Gastroesophageal sphincter (tissue), 3 donors: ENCODE measurements at regions not wholly inside any gene's neighbourhood (a gene's known extent, or its start where the extent isn't known, plus 50 kb on each side); places are given as distances from the start of the nearest gene placed in this dataset.

Experiments
- CTCF ChIP-seq, 4 experiments: fragments of 200-600 bp in 2 of 4; fragments of 450-650 bp in 2 of 4; sonication (generic) in 1 of 4; IDR thresholded peaks; one replicate each; pipeline ENCODE4 v1.5.1; 2017 to 2019; ENCODE audit warnings: antibody characterized with exemption in 4 of 4, mild to moderate bottlenecking in 2 of 4, moderate library complexity in 2 of 4
- EP300 ChIP-seq: sonication (generic); formaldehyde crosslinking; IDR thresholded peaks from one replicate; pipeline ENCODE4 v1.6.1; 2017; ENCODE audit warnings: antibody characterized with exemption, mild to moderate bottlenecking
- POLR2AphosphoS5 ChIP-seq: sonication (generic); formaldehyde crosslinking; IDR thresholded peaks from one replicate; pipeline ENCODE4 v1.6.1; 2017; ENCODE audit warnings: antibody characterized with exemption

- TF ChIP-seq CTCF (IDR thresholded peaks at IDR 0.05), result no peak
- no peak for TF ChIP-seq POLR2AphosphoS5
- TF ChIP-seq EP300, result no peak
These were observed 405.5 kb upstream of the ADGRB3 start for GRCh38 chr6:68229566-68229965.
